ENCODE measurements at regions not wholly inside any gene's neighbourhood (a gene's known extent, or its start where the extent isn't known, plus 50 kb on each side); places are given as distances from the start of the nearest gene placed in this dataset.
A peak's percentile ranks its signal among the peaks of the same experiment; 100 is the strongest.
"Not testable (repeated sequence)": the region's sequence is repeated elsewhere in the genome, so short reads cannot be mapped to it uniquely, and the experiment has no call there.

DNA sequence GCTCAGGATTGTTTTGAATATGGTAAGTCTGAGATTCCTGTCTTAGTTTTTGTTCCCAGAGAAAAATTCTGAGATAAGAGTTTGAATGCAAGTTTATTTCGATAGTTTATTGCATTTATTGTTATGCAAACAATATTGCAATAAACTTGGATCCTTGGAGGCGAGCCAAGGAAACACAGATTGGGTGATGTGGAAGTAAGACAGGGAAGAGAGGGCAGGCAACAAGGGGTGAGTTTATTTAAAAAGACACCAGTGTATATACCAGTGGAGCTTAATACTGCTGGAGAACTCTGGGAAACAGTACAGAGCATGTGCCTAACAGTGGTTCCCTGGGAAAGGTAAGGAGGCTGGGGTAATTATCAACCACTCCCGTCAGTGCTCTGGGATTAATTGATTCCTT, 87.5 kb upstream of the NEDD4L start:
- H3K4me3 ChIP-seq (ENCODE audit: low read length) = no peak overlapping the region
- no peak for DNase-seq (ENCODE audit: low read depth)
- no peak for TF ChIP-seq CTCF (IDR thresholded peaks at IDR 0.05; ENCODE audit: insufficient read depth, low read depth, low read length, missing control alignments)

DNA sequence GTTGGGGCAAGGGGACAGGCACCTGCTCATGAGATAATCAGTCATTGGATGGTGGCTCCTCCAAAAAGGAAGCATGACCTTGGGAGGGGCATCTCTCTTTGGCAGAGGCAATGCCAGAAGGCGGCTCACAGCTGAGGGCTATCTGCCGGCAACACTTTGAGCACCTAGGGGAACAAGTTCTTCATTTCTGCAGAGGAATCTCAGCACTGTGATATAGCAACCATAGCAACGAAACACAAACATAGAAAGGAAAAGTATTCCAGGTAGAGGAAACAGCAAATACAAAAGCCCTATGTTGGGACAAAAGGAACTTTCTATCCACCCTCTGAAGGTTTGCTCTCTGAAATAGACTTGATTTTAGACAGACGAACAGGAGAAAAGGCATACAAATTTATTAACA, 89.1 kb upstream of the NEDD4L start:
- DNase-seq (ENCODE audit: low read depth) = no peak
- no peak overlapping the region for H3K4me3 ChIP-seq (ENCODE audit: low read length)
- TF ChIP-seq CTCF (IDR thresholded peaks at IDR 0.05; ENCODE audit: insufficient read depth, low read depth, low read length, missing control alignments) = no peak

GRCh38 chr18:57953883-57954282, 90.1 kb upstream of the NEDD4L start:
- TF ChIP-seq CTCF (IDR thresholded peaks at IDR 0.05; ENCODE audit: insufficient read depth, low read depth, low read length, missing control alignments) = no peak
- no peak for DNase-seq (ENCODE audit: low read depth)
- no peak overlapping the region for H3K4me3 ChIP-seq (ENCODE audit: low read length)

GRCh38 chr18:57951999-57952774, 91.8 kb upstream of the NEDD4L start:
- DNase-seq (ENCODE audit: low read depth) = peak; percentile 40
- H3K4me3 ChIP-seq (ENCODE audit: low read length) = no peak overlapping the region
- no peak for TF ChIP-seq CTCF (IDR thresholded peaks at IDR 0.05; ENCODE audit: insufficient read depth, low read depth, low read length, missing control alignments)

DNA sequence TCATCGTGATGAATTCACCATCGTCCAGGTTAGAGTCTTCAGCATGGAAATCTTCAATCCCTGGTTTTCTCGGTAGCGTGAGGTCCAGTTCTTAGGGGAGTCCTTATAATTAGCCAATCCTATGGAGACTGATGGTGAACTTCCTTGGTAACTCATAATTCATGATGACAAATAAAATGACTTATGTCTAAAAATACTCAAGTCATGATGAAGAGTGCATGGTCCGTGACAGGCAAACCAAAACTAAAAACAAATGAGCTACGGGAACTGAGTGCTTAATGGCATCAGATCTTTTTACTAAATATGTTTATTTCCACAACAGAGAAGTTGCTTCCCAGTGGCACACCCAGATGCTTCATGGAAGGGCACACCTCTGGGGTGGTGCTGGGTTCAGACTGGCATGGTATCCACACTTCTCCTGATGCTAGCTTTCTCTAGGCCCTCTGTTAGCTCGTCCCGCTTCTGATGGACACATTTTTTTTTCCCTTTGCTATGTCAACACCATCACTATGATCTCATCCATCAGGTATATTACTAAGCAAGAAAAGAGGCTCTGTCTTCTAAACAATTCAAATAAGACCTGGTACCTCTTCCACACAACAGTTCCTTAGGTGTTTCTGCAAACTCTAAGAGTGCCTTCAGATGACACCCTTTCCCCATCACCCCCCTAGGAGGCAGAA, 92.8 kb upstream of the NEDD4L start:
- H3K4me3 ChIP-seq (ENCODE audit: low read length) = no peak overlapping the region
- DNase-seq (ENCODE audit: low read depth) = peak; percentile 76
- TF ChIP-seq CTCF (IDR thresholded peaks at IDR 0.05; ENCODE audit: insufficient read depth, low read depth, low read length, missing control alignments) = no peak

- DNase-seq (ENCODE audit: low read depth) = peak; percentile 91
- no peak overlapping the region for H3K4me3 ChIP-seq (ENCODE audit: low read length)
- TF ChIP-seq CTCF (IDR thresholded peaks at IDR 0.05; ENCODE audit: insufficient read depth, low read depth, low read length, missing control alignments) = no peak
Measured at GRCh38 chr18:57950542-57950941, 93.5 kb upstream of the NEDD4L start.

DNA sequence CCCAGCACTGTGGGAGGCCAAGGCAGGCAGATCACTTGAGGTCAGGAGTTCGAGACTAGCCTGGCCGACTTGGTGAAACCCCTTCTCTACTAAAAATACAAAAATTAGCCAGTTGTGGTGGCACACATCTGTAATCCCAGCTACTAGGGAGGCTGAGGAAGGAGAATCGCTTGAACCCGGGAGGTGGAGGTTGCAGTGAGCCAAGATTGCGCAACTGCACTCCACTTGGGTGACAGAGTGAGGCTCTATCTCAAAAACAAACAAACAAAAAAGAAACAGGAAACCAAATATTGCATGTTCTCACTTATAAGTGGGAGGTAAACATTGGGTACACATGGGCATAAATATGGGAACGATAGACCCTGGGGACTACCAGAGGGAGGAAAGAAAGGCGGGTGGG, 94.7 kb upstream of the NEDD4L start:
- DNase-seq (ENCODE audit: low read depth); H3K4me3 ChIP-seq (ENCODE audit: low read length): not testable (repeated sequence)
